ENCODE measurements at regions not wholly inside any gene's neighbourhood (a gene's known extent, or its start where the extent isn't known, plus 50 kb on each side); places are given as distances from the start of the nearest gene placed in this dataset.

DNA sequence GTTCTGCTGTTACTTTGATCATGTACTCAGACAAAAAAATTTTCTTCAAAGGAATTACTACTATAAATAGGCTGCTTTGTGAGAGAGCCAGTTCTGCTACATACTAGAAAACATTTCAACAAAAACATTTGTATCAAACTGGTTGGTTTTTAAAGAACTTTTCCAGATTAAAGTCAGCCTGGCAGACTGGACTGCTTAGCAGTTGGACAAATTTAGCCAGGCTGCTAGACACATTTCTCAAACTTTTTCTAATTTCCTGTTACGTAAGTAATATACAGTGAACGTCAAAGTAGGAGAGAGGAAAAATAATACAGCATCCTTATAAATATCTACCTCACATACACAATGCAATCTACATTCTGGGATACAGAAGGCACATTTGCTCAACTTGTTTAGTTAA lies 109.5 kb downstream of the SP3 start:
- TF ChIP-seq, protein P1, sequence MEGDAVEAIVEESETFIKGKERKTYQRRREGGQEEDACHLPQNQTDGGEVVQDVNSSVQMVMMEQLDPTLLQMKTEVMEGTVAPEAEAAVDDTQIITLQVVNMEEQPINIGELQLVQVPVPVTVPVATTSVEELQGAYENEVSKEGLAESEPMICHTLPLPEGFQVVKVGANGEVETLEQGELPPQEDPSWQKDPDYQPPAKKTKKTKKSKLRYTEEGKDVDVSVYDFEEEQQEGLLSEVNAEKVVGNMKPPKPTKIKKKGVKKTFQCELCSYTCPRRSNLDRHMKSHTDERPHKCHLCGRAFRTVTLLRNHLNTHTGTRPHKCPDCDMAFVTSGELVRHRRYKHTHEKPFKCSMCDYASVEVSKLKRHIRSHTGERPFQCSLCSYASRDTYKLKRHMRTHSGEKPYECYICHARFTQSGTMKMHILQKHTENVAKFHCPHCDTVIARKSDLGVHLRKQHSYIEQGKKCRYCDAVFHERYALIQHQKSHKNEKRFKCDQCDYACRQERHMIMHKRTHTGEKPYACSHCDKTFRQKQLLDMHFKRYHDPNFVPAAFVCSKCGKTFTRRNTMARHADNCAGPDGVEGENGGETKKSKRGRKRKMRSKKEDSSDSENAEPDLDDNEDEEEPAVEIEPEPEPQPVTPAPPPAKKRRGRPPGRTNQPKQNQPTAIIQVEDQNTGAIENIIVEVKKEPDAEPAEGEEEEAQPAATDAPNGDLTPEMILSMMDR (conservative IDR thresholded peaks at IDR 0.05; ENCODE audit: low read depth) = no peak
- no peak overlapping the region for H3K27ac ChIP-seq
- ChIA-PET POLR2A (ENCODE audit: low non-redundant PET) (no interaction called here), CTCF (no interaction called here)
- DNase-seq (ENCODE audit: low spot score) = no peak
